ENCODE measurements at regions not wholly inside any gene's neighbourhood (a gene's known extent, or its start where the extent isn't known, plus 50 kb on each side); places are given as distances from the start of the nearest gene placed in this dataset.

GRCh38 chr6:134621858-134622257 is 303.9 kb upstream of the SGK1 start:
- Histone ChIP-seq H4K20me1 (replicated peaks; ENCODE audit: control insufficient read depth, extremely low read depth, insufficient read depth, low read length) (no peaks in the 10 kb centered on the region), H2AFZ (ENCODE audit: low read depth, low read length) (no peak overlapping the region), H3K9me1 (replicated peaks; ENCODE audit: control insufficient read depth, extremely low read depth, insufficient read depth, low read length) (no peaks in the 10 kb centered on the region), H3K79me2 (ENCODE audit: control insufficient read depth, insufficient read depth, low read length) (no peaks in the 10 kb centered on the region), H3K9me3 (replicated peaks; ENCODE audit: control insufficient read depth, insufficient read depth, low read length) (no peaks in the 10 kb centered on the region), H3K36me3 (ENCODE audit: control insufficient read depth in 2 of 2, extremely low read depth in 1 of 2, insufficient read depth in 2 of 2, low read length in 2 of 2) (no peaks in the 10 kb centered on the region), H3K4me1 (ENCODE audit: control insufficient read depth, extremely low read depth, insufficient read depth, low read length) (no peaks in the 10 kb centered on the region), H3K9ac (replicated peaks; ENCODE audit: extremely low read depth, insufficient read depth, low read length) (no peak overlapping the region), H3K4me3 (replicated peaks in 1 of 3; ENCODE audit: insufficient read depth in 1 of 3, low read depth in 1 of 3, low read length in 3 of 3) (no peak overlapping the region), H3K27me3 (ENCODE audit: control insufficient read depth in 2 of 2, insufficient read depth in 2 of 2, low read length in 2 of 2) (no peaks in the 10 kb centered on the region), H3K27ac (ENCODE audit: insufficient read depth, low read depth, low read length) (no peak overlapping the region), H3K4me2 (ENCODE audit: insufficient read depth, low read length) (no peak overlapping the region)
- BruUV-seq (replicated peaks) = no TSS peak
- intact Hi-C loops (cut with micrococcal nuclease) = no loop called here
- DNase-seq (ENCODE audit: low read depth, low spot score) (no peak), FAIRE-seq (no peak)
- dilution Hi-C loops (cut with MboI; ENCODE audit: extremely low pct_ligation_motif_present, low sequenced_read_pairs) = no loop called here
- no peak for TF ChIP-seq JUN (IDR thresholded peaks at IDR 0.05; ENCODE audit: borderline replicate concordance, insufficient read depth, insufficient read length, low read depth)
- TF ChIP-seq MYC (IDR thresholded peaks at IDR 0.05; ENCODE audit: low read depth, low read length) = no peak
- TF ChIP-seq GATA2 (IDR thresholded peaks at IDR 0.05; ENCODE audit: insufficient read depth, insufficient read length, low read depth, low read length) = no peak
- TF ChIP-seq CTCF (IDR thresholded peaks at IDR 0.05; ENCODE audit: extremely low read depth in 1 of 2, insufficient read depth in 1 of 2, low read depth in 1 of 2, low read length in 2 of 2) = no peak
- TF ChIP-seq POLR2AphosphoS5 (IDR thresholded peaks at IDR 0.05; ENCODE audit: insufficient read depth, low read depth, low read length) = no peak
- no peak for TF ChIP-seq FOS (IDR thresholded peaks at IDR 0.05; ENCODE audit: borderline replicate concordance, insufficient read depth, low read length)
- no peak for TF ChIP-seq EZH2 (IDR thresholded peaks at IDR 0.05; ENCODE audit: borderline replicate concordance, low read depth, low read length, severe bottlenecking)
- TF ChIP-seq, protein P1, sequence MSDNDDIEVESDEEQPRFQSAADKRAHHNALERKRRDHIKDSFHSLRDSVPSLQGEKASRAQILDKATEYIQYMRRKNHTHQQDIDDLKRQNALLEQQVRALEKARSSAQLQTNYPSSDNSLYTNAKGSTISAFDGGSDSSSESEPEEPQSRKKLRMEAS (IDR thresholded peaks at IDR 0.05; ENCODE audit: insufficient read depth, insufficient read length) = no peak
- TF ChIP-seq POLR2A (IDR thresholded peaks at IDR 0.05; ENCODE audit: low read depth, low read length) = no peak
- ChIA-PET CTCF (no interaction called here), POLR2A (no interaction called here)

Measured in endothelial cell of umbilical vein (primary cell).